Tibial nerve (tissue), 4 donors: ENCODE measurements at regions not wholly inside any gene's neighbourhood (a gene's known extent, or its start where the extent isn't known, plus 50 kb on each side); places are given as distances from the start of the nearest gene placed in this dataset.
"Not testable (repeated sequence)": the region's sequence is repeated elsewhere in the genome, so short reads cannot be mapped to it uniquely, and the experiment has no call there.

Experiments
- DNase-seq, 2 donors: peaks; one replicate each; pipeline ENCODE4 v3.0.0-alpha.2; 2019; ENCODE audit warnings: low spot score in 2 of 2
- H3K27ac ChIP-seq, 4 donors: fragments of 200-600 bp; sonication (generic) in 3 of 4; one replicate each; pipeline ENCODE4 v1.5.1; 2017 to 2019; ENCODE audit warnings: mild to moderate bottlenecking in 1 of 4
- H3K27me3 ChIP-seq, 2 donors: fragments of 200-600 bp; sonication (generic) in 1 of 2; one replicate each; pipeline versions ENCODE4 v1.5.1 to v1.6.0; 2017 to 2019
- H3K36me3 ChIP-seq, 3 donors: fragments of 200-600 bp; sonication (generic); one replicate each; pipeline ENCODE4 v1.5.1; 2018 to 2019
- H3K4me1 ChIP-seq, 4 donors: fragments of 200-600 bp; sonication (generic) in 3 of 4; one replicate each; pipeline ENCODE4 v1.5.1; 2017 to 2019
- H3K4me3 ChIP-seq, 4 donors: fragments of 200-600 bp; sonication (generic) in 3 of 4; one replicate each; pipeline ENCODE4 v1.5.1; 2017 to 2019; ENCODE audit warnings: mild to moderate bottlenecking in 1 of 4, moderate library complexity in 1 of 4
- H3K9me3 ChIP-seq, 4 donors: fragments of 200-600 bp; sonication (generic) in 3 of 4; one replicate each; pipeline ENCODE4 v1.5.1; 2017 to 2019
- EP300 ChIP-seq, 2 donors: sonication (generic); formaldehyde crosslinking; IDR thresholded peaks; one replicate each; pipeline ENCODE4 v1.6.1; 2017; ENCODE audit warnings: antibody characterized with exemption in 2 of 2, mild to moderate bottlenecking in 1 of 2
- POLR2A ChIP-seq, 2 donors: fragments of 450-650 bp; IDR thresholded peaks; one replicate each; pipeline ENCODE4 v1.6.1; 2017; ENCODE audit warnings: antibody characterized with exemption in 2 of 2, mild to moderate bottlenecking in 2 of 2, moderate library complexity in 2 of 2
- WGBS, 2 donors: methylation state at CpG; one replicate each; pipeline ENCODE4 v1.1.5; 2018; 5-methylcytosine and 5-hydroxymethylcytosine counted together
- TF ChIP-seq, protein P1 (sequence below), 5 experiments: fragments of 200-600 bp in 3 of 5; fragments of 450-650 bp in 2 of 5; sonication (generic) in 3 of 5; IDR thresholded peaks; one replicate each; pipeline ENCODE4 v1.5.1; 2016 to 2019; ENCODE audit warnings: antibody characterized with exemption in 5 of 5, mild to moderate bottlenecking in 3 of 5, moderate library complexity in 2 of 5

GRCh38 chr12:92396647-92397252 is 251.1 kb upstream of the BTG1 start:
- Histone ChIP-seq H3K36me3 (no peaks in the 10 kb centered on the region), H3K4me1 (peaks cover 0 to 3% (median 0%) of the 10 kb centered on the region in 4 donors), H3K27me3 (no peaks in the 10 kb centered on the region), H3K4me3 (no peak overlapping the region), H3K27ac (peak overlapping the region in 1 of 4 donors; percentile 29), H3K9me3 (peaks cover 0 to 27% (median 3%) of the 10 kb centered on the region in 4 donors)
- DNase-seq = no peak
- TF ChIP-seq EP300 (IDR thresholded peaks at IDR 0.05) (no peak), POLR2A (IDR thresholded peaks at IDR 0.05) (no peak)
- TF ChIP-seq, protein P1, sequence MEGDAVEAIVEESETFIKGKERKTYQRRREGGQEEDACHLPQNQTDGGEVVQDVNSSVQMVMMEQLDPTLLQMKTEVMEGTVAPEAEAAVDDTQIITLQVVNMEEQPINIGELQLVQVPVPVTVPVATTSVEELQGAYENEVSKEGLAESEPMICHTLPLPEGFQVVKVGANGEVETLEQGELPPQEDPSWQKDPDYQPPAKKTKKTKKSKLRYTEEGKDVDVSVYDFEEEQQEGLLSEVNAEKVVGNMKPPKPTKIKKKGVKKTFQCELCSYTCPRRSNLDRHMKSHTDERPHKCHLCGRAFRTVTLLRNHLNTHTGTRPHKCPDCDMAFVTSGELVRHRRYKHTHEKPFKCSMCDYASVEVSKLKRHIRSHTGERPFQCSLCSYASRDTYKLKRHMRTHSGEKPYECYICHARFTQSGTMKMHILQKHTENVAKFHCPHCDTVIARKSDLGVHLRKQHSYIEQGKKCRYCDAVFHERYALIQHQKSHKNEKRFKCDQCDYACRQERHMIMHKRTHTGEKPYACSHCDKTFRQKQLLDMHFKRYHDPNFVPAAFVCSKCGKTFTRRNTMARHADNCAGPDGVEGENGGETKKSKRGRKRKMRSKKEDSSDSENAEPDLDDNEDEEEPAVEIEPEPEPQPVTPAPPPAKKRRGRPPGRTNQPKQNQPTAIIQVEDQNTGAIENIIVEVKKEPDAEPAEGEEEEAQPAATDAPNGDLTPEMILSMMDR (IDR thresholded peaks at IDR 0.05) = no peak
- WGBS, 2 donors = 64 to 74% methylated on average over 2 of the region's 2 CpGs

- H3K9me3 ChIP-seq = peaks cover 0 to 27% (median 3%) of the 10 kb centered on the region in 4 donors
- H3K4me3 ChIP-seq = no peak overlapping the region
- 88 to 94% methylated on average over 2 of the region's 2 CpGs for WGBS, 2 donors
Observed at GRCh38 chr12:92395322-92395721, 249.7 kb upstream of the BTG1 start.

GRCh38 chr12:92394895-92395294 is 249.2 kb upstream of the BTG1 start:
- Histone ChIP-seq H3K27me3 (no peaks in the 10 kb centered on the region), H3K27ac (no peak overlapping the region), H3K9me3 (peaks cover 0 to 27% (median 3%) of the 10 kb centered on the region in 4 donors), H3K4me1 (peaks cover 0 to 3% (median 0%) of the 10 kb centered on the region in 4 donors), H3K4me3 (no peak overlapping the region), H3K36me3 (no peaks in the 10 kb centered on the region)
- DNase-seq = no peak
- TF ChIP-seq, protein P1 (IDR thresholded peaks at IDR 0.05) = no peak
- TF ChIP-seq EP300 (IDR thresholded peaks at IDR 0.05) (no peak), POLR2A (IDR thresholded peaks at IDR 0.05) (no peak)
- WGBS, 2 donors = 100% methylated on average over 1 of the region's 1 CpG

More at GRCh38 chr12:92395322-92395721, 249.7 kb upstream of the BTG1 start:
- Histone ChIP-seq H3K4me1 (peaks cover 0 to 3% (median 0%) of the 10 kb centered on the region in 4 donors), H3K27me3 (no peaks in the 10 kb centered on the region), H3K27ac (no peak overlapping the region), H3K36me3 (no peaks in the 10 kb centered on the region)
- no peak for TF ChIP-seq EP300 (IDR thresholded peaks at IDR 0.05)
- no peak for DNase-seq

DNA sequence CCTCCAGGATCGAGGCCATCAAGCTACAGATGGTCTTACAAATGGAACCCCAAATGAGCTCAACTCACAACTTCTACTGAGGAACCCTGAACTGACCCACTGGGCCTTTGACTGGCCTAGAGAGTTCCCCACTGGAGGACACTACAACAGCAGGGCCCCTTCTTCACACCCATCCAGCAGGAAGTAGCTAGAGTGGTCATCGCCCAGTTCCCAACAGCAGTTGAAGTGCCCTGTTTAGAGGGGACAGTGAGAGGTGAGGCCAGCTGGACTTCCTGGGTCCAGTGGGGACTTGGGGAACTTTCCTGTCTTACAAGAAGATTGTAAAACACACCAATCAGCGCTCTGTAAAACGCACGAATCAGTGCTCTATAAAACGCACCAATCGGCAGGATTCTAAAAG is 247.9 kb upstream of the BTG1 start:
- 90 to 96% methylated on average over 7 of the region's 7 CpGs for WGBS, 2 donors

GRCh38 chr12:92391726-92392125 is 246.1 kb upstream of the BTG1 start:
- not testable (repeated sequence) for H3K36me3 ChIP-seq, H3K4me1 ChIP-seq, DNase-seq, H3K27ac ChIP-seq, H3K27me3 ChIP-seq, H3K4me3 ChIP-seq
- WGBS, 2 donors = 89 to 90% methylated on average over 1 of the region's 1 CpG
- peaks cover 0 to 27% (median 3%) of the 10 kb centered on the region in 4 donors for H3K9me3 ChIP-seq

More for the DNA sequence above, 247.9 kb upstream of the BTG1 start:
- no peak for TF ChIP-seq POLR2A (IDR thresholded peaks at IDR 0.05)
- no peak for TF ChIP-seq EP300 (IDR thresholded peaks at IDR 0.05)
- TF ChIP-seq, protein P1 (IDR thresholded peaks at IDR 0.05) = no peak
- no peak for DNase-seq
- Histone ChIP-seq H3K4me1 (no peaks in the 10 kb centered on the region), H3K36me3 (no peaks in the 10 kb centered on the region), H3K27me3 (no peaks in the 10 kb centered on the region), H3K9me3 (peaks cover 0 to 27% (median 3%) of the 10 kb centered on the region in 4 donors), H3K27ac (no peak overlapping the region), H3K4me3 (no peak overlapping the region)

DNA sequence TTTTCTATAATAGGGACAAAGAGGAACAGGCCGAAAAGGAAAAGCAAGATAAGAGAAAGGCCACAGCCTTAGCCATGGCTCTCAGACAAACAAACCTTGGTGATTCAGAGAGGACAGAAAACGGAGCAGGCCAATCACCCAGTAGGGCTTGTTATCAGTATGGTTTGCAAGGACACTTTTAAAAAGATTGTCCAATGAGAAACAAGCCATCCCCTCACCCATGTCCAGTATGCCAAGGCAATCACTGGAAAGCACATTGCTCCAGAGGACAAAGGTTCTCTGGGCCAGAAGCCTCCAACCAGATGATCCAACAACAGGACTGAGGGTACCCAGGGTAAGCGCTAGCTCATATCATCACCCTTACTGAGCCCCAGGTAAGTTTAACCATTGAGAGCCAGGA is 243.8 kb upstream of the BTG1 start:
- H3K4me1 ChIP-seq = peaks cover 0 to 4% (median 0%) of the 10 kb centered on the region in 4 donors
- H3K27me3 ChIP-seq = no peaks in the 10 kb centered on the region
- no peak for TF ChIP-seq POLR2A (IDR thresholded peaks at IDR 0.05)
- TF ChIP-seq, protein P1 (IDR thresholded peaks at IDR 0.05) = no peak
- TF ChIP-seq EP300 (IDR thresholded peaks at IDR 0.05) = no peak
- WGBS, 2 donors = 75 to 76% methylated on average over 3 of the region's 3 CpGs
- H3K36me3 ChIP-seq = no peaks in the 10 kb centered on the region
- DNase-seq = no peak
- H3K9me3 ChIP-seq = peaks cover 0 to 22% (median 3%) of the 10 kb centered on the region in 4 donors
- no peak overlapping the region for H3K27ac ChIP-seq
- H3K4me3 ChIP-seq = no peak overlapping the region
